ENCODE measurements at regions not wholly inside any gene's neighbourhood (a gene's known extent, or its start where the extent isn't known, plus 50 kb on each side); places are given as distances from the start of the nearest gene placed in this dataset.

- TF ChIP-seq CTCF (IDR thresholded peaks at IDR 0.05; ENCODE audit: insufficient read depth, low read length) (no peak), REST (IDR thresholded peaks at IDR 0.05; ENCODE audit: insufficient replicate concordance, low read depth) (no peak), POLR2AphosphoS5 (IDR thresholded peaks at IDR 0.05; ENCODE audit: low read depth) (no peak)
Measured at GRCh38 chr6:91480402-91480801, 893.5 kb upstream of the MAP3K7 start.
